CD4-positive, alpha-beta T cell (primary cell): ENCODE measurements at regions not wholly inside any gene's neighbourhood (a gene's known extent, or its start where the extent isn't known, plus 50 kb on each side); places are given as distances from the start of the nearest gene placed in this dataset.

Source experiments
- ATAC-seq: fragments of 200-7000 bp; cut with Tn5 transposase; one replicate; pipeline ENCODE4 v1.10.0; 2022; ENCODE audit warnings: mild to moderate bottlenecking; ENCODE audit not compliant: poor library complexity
- CTCF ChIA-PET: fragments of 350-600 bp; sonication (Branson Sonifier 250); formaldehyde crosslinking; loops from one replicate; lab custom pipeline; 2021; ENCODE audit warnings: antibody characterized with exemption, inconsistent platforms; lab: Charles Lee
- POLR2A ChIA-PET: fragments of 350-600 bp; sonication (Branson Sonifier 250); formaldehyde crosslinking; loops from one replicate; lab custom pipeline; 2021; ENCODE audit warnings: antibody characterized with exemption, inconsistent platforms; lab: Charles Lee
- DNase-seq, 14 experiments: peaks; one replicate each; pipeline ENCODE4 v3.0.0-alpha.2; 2013 to 2020; ENCODE audit warnings: mixed read lengths in 2 of 14
- H3K27ac ChIP-seq, 2 donors: one replicate each; pipeline versions ENCODE4 v1.5.1 to v1.7.0; 2013; ENCODE audit warnings: low read length in 2 of 2, low read depth in 1 of 2, mild to moderate bottlenecking in 1 of 2
- H3K27me3 ChIP-seq, 2 experiments: 1 replicate in 1 of 2; 2 replicates in 1 of 2; pipeline versions ENCODE4 v1.6.1 to v1.7.0; 2013; ENCODE audit warnings: low read length in 2 of 2, control low read depth in 1 of 2, mild to moderate bottlenecking in 1 of 2, moderate library complexity in 1 of 2; ENCODE audit not compliant: insufficient read depth in 2 of 2, control insufficient read depth in 1 of 2
- H3K36me3 ChIP-seq: one replicate; pipeline ENCODE4 v1.6.1; 2013; ENCODE audit warnings: low read length, control low read depth; ENCODE audit not compliant: insufficient read depth
- H3K4me1 ChIP-seq: one replicate; pipeline ENCODE4 v1.6.1; 2013; ENCODE audit warnings: low read length, control low read depth; ENCODE audit not compliant: insufficient read depth
- H3K4me3 ChIP-seq: one replicate; pipeline ENCODE4 v1.5.1; 2013; ENCODE audit warnings: mild to moderate bottlenecking, low read length, moderate library complexity
- H3K9me3 ChIP-seq, 2 experiments: 1 replicate in 1 of 2; 2 replicates in 1 of 2; pipeline versions ENCODE4 v1.6.1 to v1.7.0; 2013; ENCODE audit warnings: low read length in 2 of 2, mild to moderate bottlenecking in 2 of 2, control low read depth in 1 of 2, moderate library complexity in 1 of 2; ENCODE audit not compliant: control insufficient read depth in 1 of 2, insufficient read depth in 1 of 2
- H3K27ac Mint-ChIP-seq: one replicate; pipeline ENCODE4 v1.8.0; 2020; ENCODE audit warnings: mixed read lengths
- H3K27me3 Mint-ChIP-seq: one replicate; pipeline ENCODE4 v1.8.0; 2021; ENCODE audit warnings: mixed read lengths
- H3K36me3 Mint-ChIP-seq: one replicate; pipeline ENCODE4 v1.8.0; 2021; ENCODE audit warnings: low read depth, mixed read lengths
- H3K4me1 Mint-ChIP-seq: one replicate; pipeline ENCODE4 v1.8.0; 2021; ENCODE audit warnings: low read depth, mixed read lengths
- H3K4me3 Mint-ChIP-seq: one replicate; pipeline ENCODE4 v1.8.0; 2020; ENCODE audit warnings: mild to moderate bottlenecking, mixed read lengths
- H3K9me3 Mint-ChIP-seq: one replicate; pipeline ENCODE4 v1.8.0; 2020; ENCODE audit warnings: mixed read lengths
- intact Hi-C, 2 experiments: fragments of 100-400 bp; cut with DNase I in 1 of 2; cut with micrococcal nuclease in 1 of 2; formaldehyde crosslinking; loops; one replicate each; pipeline versions ENCODE4 v1.15.1 to v1.9.0; 2023 to 2025; cut with DNase I, micrococcal nuclease
- TF ChIP-seq, protein P1 (sequence below): fragments of 200-600 bp; IDR thresholded peaks from one replicate; pipeline ENCODE4 v1.8.0; 2022; ENCODE audit warnings: antibody characterized with exemption, mild to moderate bottlenecking

- Histone ChIP-seq H3K27ac (no peak overlapping the region), H3K4me1 (no peaks in the 10 kb centered on the region), H3K36me3 (no peaks in the 10 kb centered on the region), H3K27me3 (no peaks in the 10 kb centered on the region), H3K4me3 (no peak overlapping the region), H3K9me3 (no peaks in the 10 kb centered on the region)
- no peaks in the 10 kb centered on the region for H3K4me1 Mint-ChIP-seq
- intact Hi-C loops: no loop called here
- POLR2A ChIA-PET: no interaction called here
- H3K9me3 Mint-ChIP-seq: no peaks in the 10 kb centered on the region
- H3K27ac Mint-ChIP-seq: no peak overlapping the region
- H3K27me3 Mint-ChIP-seq: peaks cover 13% of the 10 kb centered on the region
- CTCF ChIA-PET: interaction anchor here (0.7 kb wide), 1 partner anchor 70 kb away, joined by 3 read pairs; no protein-coding TSS in a partner anchor
- no peak for DNase-seq
- TF ChIP-seq, protein P1, sequence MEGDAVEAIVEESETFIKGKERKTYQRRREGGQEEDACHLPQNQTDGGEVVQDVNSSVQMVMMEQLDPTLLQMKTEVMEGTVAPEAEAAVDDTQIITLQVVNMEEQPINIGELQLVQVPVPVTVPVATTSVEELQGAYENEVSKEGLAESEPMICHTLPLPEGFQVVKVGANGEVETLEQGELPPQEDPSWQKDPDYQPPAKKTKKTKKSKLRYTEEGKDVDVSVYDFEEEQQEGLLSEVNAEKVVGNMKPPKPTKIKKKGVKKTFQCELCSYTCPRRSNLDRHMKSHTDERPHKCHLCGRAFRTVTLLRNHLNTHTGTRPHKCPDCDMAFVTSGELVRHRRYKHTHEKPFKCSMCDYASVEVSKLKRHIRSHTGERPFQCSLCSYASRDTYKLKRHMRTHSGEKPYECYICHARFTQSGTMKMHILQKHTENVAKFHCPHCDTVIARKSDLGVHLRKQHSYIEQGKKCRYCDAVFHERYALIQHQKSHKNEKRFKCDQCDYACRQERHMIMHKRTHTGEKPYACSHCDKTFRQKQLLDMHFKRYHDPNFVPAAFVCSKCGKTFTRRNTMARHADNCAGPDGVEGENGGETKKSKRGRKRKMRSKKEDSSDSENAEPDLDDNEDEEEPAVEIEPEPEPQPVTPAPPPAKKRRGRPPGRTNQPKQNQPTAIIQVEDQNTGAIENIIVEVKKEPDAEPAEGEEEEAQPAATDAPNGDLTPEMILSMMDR: no peak
- no peak overlapping the region for H3K4me3 Mint-ChIP-seq
- no peak for ATAC-seq
- H3K36me3 Mint-ChIP-seq: no peaks in the 10 kb centered on the region
Observed at GRCh38 chr5:62780888-62781287, 202.3 kb downstream of the LRRC70 start.

DNA sequence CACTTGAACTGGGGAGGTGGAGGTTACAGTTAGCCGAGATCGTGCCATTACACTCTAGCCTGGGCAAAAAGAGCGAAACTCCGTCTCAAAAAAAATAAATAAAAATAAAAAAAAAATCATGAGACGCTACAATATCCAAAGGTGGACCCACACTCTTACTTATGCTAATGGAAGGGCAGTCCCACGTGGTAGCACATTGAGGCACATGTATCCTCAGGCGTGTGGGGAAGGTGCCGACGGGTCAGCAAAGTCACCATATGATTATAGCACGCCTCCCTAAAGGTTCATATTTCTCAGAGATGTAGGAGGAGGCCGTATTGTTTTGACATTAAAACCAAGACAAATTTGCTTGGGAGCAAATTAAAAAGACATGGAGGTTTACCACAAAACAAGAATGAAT, 201.6 kb downstream of the LRRC70 start:
- H3K36me3 ChIP-seq: no peaks in the 10 kb centered on the region
- H3K27me3 ChIP-seq: no peaks in the 10 kb centered on the region
- no peaks in the 10 kb centered on the region for H3K4me1 ChIP-seq
- ChIA-PET POLR2A (no interaction called here), CTCF (no interaction called here)
- Mint-ChIP-seq H3K4me3 (no peak overlapping the region), H3K27ac (no peak overlapping the region), H3K4me1 (no peaks in the 10 kb centered on the region), H3K27me3 (peaks cover 13% of the 10 kb centered on the region), H3K36me3 (no peaks in the 10 kb centered on the region), H3K9me3 (no peaks in the 10 kb centered on the region)
- no peak for DNase-seq
- intact Hi-C loops: no loop called here
- H3K9me3 ChIP-seq: no peaks in the 10 kb centered on the region
- ATAC-seq: no peak
- no peak overlapping the region for H3K4me3 ChIP-seq
- TF ChIP-seq, protein P1: no peak
- no peak overlapping the region for H3K27ac ChIP-seq

GRCh38 chr5:62779010-62779422, 200.4 kb downstream of the LRRC70 start:
- Histone ChIP-seq H3K27me3 (no peaks in the 10 kb centered on the region), H3K4me3 (no peak overlapping the region), H3K36me3 (no peaks in the 10 kb centered on the region), H3K9me3 (no peaks in the 10 kb centered on the region), H3K27ac (no peak overlapping the region), H3K4me1 (no peaks in the 10 kb centered on the region)
- Mint-ChIP-seq H3K36me3 (no peaks in the 10 kb centered on the region), H3K4me3 (no peak overlapping the region), H3K27me3 (peaks cover 7% of the 10 kb centered on the region), H3K4me1 (no peaks in the 10 kb centered on the region), H3K27ac (no peak overlapping the region), H3K9me3 (no peaks in the 10 kb centered on the region)
- TF ChIP-seq, protein P1: peak; percentile 70
- ChIA-PET POLR2A (interaction anchor here (0.7 kb wide), 1 partner anchor 189 kb away, joined by 4 read pairs; no protein-coding TSS in a partner anchor), CTCF (interaction anchor here (1.0 to 1.7 kb wide), 2 partner anchors 316 to 324 kb away, joined by 3 read pairs; no protein-coding TSS in a partner anchor)
- ATAC-seq (no peak), DNase-seq (peak in 3 of 14 experiments; percentile 40 to 58 (median 53))
- intact Hi-C loops: loop anchor here (1.0 to 5.0 kb wide), 2 partner anchors 319 to 337 kb away; no protein-coding TSS in a partner anchor
